NT2/D1 (cell line): ENCODE measurements at regions not wholly inside any gene's neighbourhood (a gene's known extent, or its start where the extent isn't known, plus 50 kb on each side); places are given as distances from the start of the nearest gene placed in this dataset.

Experiments
- DNase-seq: peaks from one replicate; pipeline ENCODE4 v3.0.0-alpha.2; 2011; ENCODE audit warnings: low read depth, low spot score
- H3K27me3 ChIP-seq: 2 replicates; pipeline ENCODE4 v1.6.0; 2011; ENCODE audit warnings: mild to moderate bottlenecking; ENCODE audit not compliant: insufficient read length, insufficient read depth
- H3K36me3 ChIP-seq: 2 replicates; pipeline ENCODE4 v1.6.1; 2011; ENCODE audit warnings: mild to moderate bottlenecking, low read length, mixed read lengths; ENCODE audit not compliant: insufficient read depth, insufficient read length
- H3K4me1 ChIP-seq: 2 replicates; pipeline ENCODE4 v1.5.1; 2011; ENCODE audit not compliant: insufficient read depth, insufficient read length
- H3K4me3 ChIP-seq: 2 replicates; pipeline ENCODE4 v1.5.1; 2011; ENCODE audit warnings: low read depth; ENCODE audit not compliant: insufficient read length
- H3K9ac ChIP-seq: 2 replicates; pipeline ENCODE4 v1.6.0; 2011; ENCODE audit warnings: low read depth; ENCODE audit not compliant: insufficient read length
- H3K9me3 ChIP-seq: 2 replicates; pipeline ENCODE4 v1.5.1; 2011; ENCODE audit warnings: mild to moderate bottlenecking, low read length; ENCODE audit not compliant: insufficient read depth
- SUZ12 ChIP-seq: IDR thresholded peaks from 2 replicates; pipeline ENCODE4 v1.6.1; 2011; ENCODE audit not compliant: insufficient read length, insufficient read depth; ENCODE audit errors: extremely low read depth
- YY1 ChIP-seq: IDR thresholded peaks from 2 replicates; pipeline ENCODE4 v1.6.1; 2011; ENCODE audit not compliant: insufficient read length, insufficient read depth
- ZNF274 ChIP-seq: IDR thresholded peaks from 2 replicates; pipeline ENCODE4 v1.6.1; 2011; ENCODE audit warnings: mild to moderate bottlenecking, low read depth, low read length

DNA sequence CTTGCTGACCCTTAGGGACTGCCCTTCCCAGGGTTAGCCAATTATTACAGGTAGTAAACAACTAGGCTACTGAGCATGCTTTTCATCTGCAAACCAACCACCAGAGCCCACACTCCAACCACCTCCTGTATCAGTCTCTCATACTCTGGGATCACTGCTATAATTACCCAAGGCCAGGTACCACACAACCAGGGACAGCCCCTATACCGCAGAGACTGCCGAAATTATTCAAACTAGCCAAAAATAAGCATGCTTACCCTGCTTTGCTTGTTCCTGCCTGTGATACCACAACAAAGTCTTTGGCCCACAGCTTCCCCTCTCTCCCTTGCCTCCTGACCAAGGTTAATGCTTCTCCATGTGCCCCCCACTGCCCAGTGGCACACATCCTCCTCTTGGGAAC, 197.6 kb upstream of the SRRM4 start:
- TF ChIP-seq SUZ12 (no peak), YY1 (no peak), ZNF274 (no peak)
- H3K9me3 ChIP-seq: no peaks in the 10 kb centered on the region
- H3K9ac ChIP-seq: no peak overlapping the region
- no peak overlapping the region for H3K4me3 ChIP-seq
- no peaks in the 10 kb centered on the region for H3K4me1 ChIP-seq
- H3K27me3 ChIP-seq: no peaks in the 10 kb centered on the region
- no peak for DNase-seq
- H3K36me3 ChIP-seq: no peaks in the 10 kb centered on the region

DNA sequence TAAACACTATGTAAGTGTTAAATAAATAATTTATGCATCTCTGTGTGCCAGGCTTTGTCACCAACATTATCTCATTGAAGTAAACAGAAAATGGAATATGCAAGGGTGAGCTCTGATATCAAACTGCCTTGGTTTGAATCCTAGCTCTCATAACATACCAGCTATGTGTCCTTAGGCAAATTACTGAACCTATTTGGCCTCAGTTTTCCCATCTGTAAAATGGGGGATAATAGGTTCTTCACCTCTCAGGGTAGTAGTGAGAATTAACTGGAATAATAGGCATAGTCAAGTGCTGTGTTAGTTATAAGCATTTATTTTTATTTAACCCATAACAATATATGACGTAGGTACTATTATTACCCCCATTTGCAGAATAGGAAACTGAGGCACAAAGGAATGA, 190.8 kb upstream of the SRRM4 start:
- H3K36me3 ChIP-seq: no peaks in the 10 kb centered on the region
- no peak overlapping the region for H3K4me3 ChIP-seq
- H3K27me3 ChIP-seq: no peaks in the 10 kb centered on the region
- H3K4me1 ChIP-seq: no peaks in the 10 kb centered on the region
- no peaks in the 10 kb centered on the region for H3K9me3 ChIP-seq
- TF ChIP-seq SUZ12 (no peak), YY1 (no peak), ZNF274 (no peak)
- no peak overlapping the region for H3K9ac ChIP-seq
- DNase-seq: no peak

DNA sequence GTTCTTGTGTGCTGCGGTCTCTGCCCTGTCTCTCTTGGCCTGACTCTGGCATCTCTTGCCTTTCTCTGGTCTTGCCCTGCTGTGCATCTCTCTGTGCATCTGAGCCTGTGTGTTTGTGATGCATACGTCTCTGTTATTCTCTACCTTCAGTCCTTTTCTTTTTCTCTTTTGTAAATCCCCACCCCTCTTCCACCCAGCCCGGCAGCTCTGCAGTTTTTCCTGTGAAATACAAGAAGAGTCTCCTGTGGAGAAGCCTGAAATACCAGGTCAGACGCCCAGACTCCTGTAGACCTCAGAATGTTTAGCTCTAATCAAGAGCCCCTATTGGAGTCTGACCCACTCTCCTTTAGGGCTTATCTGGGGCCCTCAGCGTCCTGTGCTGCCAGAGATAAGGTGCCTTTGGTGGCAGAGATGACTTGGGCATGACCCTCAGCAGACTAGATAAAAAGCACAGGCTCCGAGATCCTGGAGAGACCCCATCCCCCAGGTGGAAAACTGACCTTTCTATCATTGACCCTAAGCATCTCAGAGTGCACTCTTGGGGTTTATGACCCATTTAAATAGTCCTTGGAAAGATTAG, 167.5 kb upstream of the SRRM4 start:
- no peak overlapping the region for H3K9ac ChIP-seq
- TF ChIP-seq SUZ12 (no peak), YY1 (no peak), ZNF274 (no peak)
- DNase-seq: peak; percentile 23

DNA sequence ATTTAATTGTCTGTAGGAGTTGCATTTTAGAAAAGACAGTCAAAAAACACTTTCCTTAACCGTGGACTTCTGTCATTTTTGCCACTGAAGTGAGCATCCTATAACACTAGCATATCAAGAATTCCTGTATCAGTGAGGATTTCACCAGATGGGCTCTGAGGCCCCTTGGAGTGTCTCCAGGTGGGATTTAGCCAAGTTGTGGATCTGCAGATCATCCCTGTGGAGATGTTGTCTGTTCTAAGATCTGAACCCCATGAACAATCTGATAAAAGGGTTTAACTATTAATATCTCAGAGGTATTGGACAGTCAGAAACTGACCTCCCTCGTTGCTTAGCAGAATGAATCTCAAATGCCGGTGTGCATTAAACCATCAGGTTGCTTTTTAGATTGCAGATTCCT, 165.0 kb upstream of the SRRM4 start:
- TF ChIP-seq ZNF274 (no peak), YY1 (no peak), SUZ12 (no peak)
- DNase-seq: no peak
- no peak overlapping the region for H3K9ac ChIP-seq

More for the DNA sequence above, 167.5 kb upstream of the SRRM4 start:
- no peaks in the 10 kb centered on the region for H3K36me3 ChIP-seq
- no peaks in the 10 kb centered on the region for H3K9me3 ChIP-seq
- H3K4me3 ChIP-seq: no peak overlapping the region
- no peaks in the 10 kb centered on the region for H3K4me1 ChIP-seq
- no peaks in the 10 kb centered on the region for H3K27me3 ChIP-seq

DNA sequence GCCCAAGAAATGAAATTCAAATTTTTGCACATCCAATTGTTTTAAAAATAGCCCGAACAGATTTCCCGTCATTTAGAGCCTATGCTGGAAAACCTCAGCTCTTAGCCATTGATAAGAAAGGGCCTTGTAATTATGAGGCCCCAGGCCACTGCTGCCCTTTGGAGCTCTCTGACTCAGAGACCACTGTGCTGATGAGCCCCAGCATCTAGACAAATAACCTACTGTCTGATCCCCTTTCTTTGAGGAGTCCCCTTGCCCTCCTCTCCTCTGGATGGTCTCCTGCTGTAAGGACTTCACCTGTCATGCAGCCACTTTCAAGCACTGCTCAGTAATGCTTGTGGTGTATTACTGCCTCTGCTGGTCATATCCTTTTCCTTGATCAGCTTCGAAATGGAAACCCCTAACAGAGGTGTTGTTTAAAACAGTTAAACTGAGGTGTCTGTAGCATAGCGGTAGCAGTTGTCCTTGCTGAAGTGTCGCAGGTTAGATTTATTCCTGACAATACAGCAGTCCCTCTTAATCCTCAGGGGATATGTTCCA, 159.9 kb upstream of the SRRM4 start:
- H3K4me1 ChIP-seq: no peaks in the 10 kb centered on the region
- H3K9me3 ChIP-seq: no peaks in the 10 kb centered on the region
- no peak overlapping the region for H3K4me3 ChIP-seq
- H3K27me3 ChIP-seq: no peaks in the 10 kb centered on the region
- DNase-seq: no peak
- H3K9ac ChIP-seq: no peak overlapping the region
- TF ChIP-seq YY1 (no peak), SUZ12 (no peak), ZNF274 (no peak)
- H3K36me3 ChIP-seq: no peaks in the 10 kb centered on the region

More for the DNA sequence above, 165.0 kb upstream of the SRRM4 start:
- Histone ChIP-seq H3K27me3 (no peaks in the 10 kb centered on the region), H3K36me3 (no peaks in the 10 kb centered on the region), H3K9me3 (no peaks in the 10 kb centered on the region), H3K4me1 (no peaks in the 10 kb centered on the region), H3K4me3 (no peak overlapping the region)

DNA sequence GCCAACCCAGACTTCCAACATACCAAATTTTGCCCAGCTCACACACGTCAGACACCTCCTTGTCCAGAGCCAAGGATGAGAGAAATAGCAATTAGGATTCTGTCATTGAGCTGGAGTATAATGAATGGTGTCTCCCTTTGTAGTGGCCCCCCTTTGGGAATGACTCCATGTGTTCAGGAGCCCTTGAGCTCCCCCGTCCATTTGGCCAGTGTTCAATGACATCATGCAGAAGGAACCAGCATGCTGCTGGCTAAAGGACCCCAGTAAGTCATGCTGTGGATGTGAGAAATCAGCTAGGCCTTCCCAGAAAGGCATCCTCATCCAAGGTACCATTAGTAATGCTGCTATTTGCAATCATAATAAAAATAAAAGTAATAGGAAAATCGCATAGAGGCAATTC, 158.8 kb upstream of the SRRM4 start:
- H3K4me3 ChIP-seq: no peak overlapping the region
- no peak for DNase-seq
- no peaks in the 10 kb centered on the region for H3K9me3 ChIP-seq
- H3K27me3 ChIP-seq: no peaks in the 10 kb centered on the region
- TF ChIP-seq YY1 (no peak), SUZ12 (no peak)
- H3K9ac ChIP-seq: no peak overlapping the region
- H3K4me1 ChIP-seq: no peaks in the 10 kb centered on the region
- H3K36me3 ChIP-seq: no peaks in the 10 kb centered on the region

DNA sequence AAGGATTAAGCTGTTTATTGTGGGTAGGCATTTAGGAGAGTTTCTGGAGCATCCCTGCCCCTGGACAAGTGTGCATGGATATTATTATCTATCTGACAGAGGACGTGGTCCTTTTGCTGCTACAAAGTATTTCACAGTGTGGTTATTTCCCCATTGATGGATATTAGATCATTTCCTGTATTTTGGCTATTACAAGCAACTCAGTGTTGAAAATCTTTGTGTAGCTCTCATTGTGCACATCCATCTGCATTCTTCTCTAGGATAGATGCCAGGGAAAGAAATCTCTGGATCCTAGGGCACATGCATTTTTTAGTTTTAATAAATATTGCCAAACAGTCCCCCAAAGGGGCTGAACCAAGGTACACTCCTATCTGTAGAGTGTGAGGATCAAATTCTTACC, 154.3 kb upstream of the SRRM4 start:
- H3K4me1 ChIP-seq: no peaks in the 10 kb centered on the region
- no peak overlapping the region for H3K9ac ChIP-seq
- TF ChIP-seq SUZ12 (no peak), YY1 (no peak)

DNA sequence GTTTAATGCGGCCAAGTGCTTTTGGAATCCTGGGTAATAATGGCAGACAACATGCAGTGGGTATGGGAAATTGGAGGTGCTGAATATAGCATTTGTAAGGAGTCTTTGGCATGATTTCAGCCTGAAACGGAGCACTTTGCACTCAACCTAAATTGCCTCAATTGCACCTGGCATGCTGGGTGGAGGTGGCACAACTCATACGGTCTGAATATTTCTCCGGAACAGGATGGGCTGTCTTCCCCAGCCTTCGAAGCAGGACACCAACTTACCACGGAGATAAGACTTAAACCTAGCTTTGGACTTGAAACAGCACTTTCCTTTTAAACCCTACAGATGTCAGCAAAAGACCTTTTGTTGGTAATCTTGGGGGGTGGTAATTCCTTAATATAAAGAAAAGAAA, 153.7 kb upstream of the SRRM4 start:
- TF ChIP-seq ZNF274 (no peak), YY1 (no peak)
- no peak for DNase-seq
- H3K4me3 ChIP-seq: no peak overlapping the region
- no peaks in the 10 kb centered on the region for H3K27me3 ChIP-seq
- no peaks in the 10 kb centered on the region for H3K9me3 ChIP-seq
- H3K4me1 ChIP-seq: no peaks in the 10 kb centered on the region
- H3K9ac ChIP-seq: no peak overlapping the region
- H3K36me3 ChIP-seq: no peaks in the 10 kb centered on the region

More for the DNA sequence above, 154.3 kb upstream of the SRRM4 start:
- Histone ChIP-seq H3K9me3 (no peaks in the 10 kb centered on the region), H3K4me3 (no peak overlapping the region), H3K36me3 (no peaks in the 10 kb centered on the region), H3K27me3 (no peaks in the 10 kb centered on the region)
- DNase-seq: no peak
